HG02981 (cell line): ENCODE measurements at regions not wholly inside any gene's neighbourhood (a gene's known extent, or its start where the extent isn't known, plus 50 kb on each side); places are given as distances from the start of the nearest gene placed in this dataset.

Experiments
- ATAC-seq: cut with Tn5 transposase; IDR thresholded peaks from one replicate; pipeline ENCODE4 v1.9.1; 2021; ENCODE audit warnings: mild to moderate bottlenecking, moderate library complexity; ENCODE audit not compliant: unreplicated experiment

DNA sequence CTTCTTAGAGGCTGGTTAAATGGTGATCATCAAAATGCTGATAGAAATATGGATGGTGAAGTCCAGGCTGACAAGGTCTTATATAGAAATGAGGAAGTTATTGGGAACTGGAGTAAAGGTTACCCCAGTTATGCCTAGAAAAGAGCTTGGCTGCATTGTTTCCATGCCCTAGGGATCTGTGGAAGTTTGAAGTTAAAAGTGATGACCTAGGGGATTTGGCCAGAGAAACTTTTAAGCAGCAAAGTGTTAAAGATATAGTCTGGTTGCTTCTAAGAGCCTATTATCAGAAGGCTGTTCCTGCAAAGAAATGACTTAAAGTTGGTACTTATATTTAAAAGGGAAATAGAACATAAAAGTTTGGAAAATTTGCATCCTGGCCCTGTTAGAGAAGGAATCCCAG lies 200.3 kb downstream of the ICE1 start:
- ATAC-seq = no peak

DNA sequence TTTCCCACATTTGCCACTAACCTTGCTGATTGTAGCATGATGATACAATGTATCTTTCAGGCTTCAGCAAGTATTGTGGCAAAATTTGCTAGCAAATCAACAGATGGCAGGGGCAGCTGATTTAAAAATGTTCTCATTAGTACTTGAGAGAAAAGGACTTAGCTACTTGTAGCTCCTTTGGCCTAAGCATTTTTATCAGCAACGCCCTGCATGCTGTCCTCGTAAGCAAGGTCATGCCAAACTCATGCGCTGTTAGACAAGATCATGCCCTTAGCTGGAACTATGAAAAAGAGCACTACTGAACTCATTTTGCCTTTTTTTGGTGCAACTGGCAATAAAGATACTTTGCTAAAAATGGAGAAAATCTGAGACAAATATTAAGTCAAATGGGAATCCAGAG lies 197.1 kb downstream of the ICE1 start:
- ATAC-seq = no peak

DNA sequence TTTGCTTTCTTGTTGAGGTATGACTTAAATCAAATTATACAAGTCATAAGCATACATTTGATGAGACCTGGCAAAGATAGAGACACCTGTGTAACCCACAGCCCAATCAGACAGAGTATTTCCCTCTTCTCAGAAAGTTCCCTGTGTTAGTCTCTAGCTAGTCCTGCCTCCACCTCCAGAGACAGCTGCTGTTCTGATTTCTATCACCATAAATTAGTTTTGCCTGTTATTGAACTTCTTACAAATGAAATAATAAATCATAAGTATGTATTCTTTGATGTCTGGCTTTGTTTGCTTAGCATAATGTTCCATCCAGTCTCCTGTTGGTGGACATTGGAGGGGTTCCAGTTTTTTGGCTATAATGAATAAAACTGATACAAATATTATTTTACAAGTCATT lies 194.5 kb downstream of the ICE1 start:
- no peak for ATAC-seq

DNA sequence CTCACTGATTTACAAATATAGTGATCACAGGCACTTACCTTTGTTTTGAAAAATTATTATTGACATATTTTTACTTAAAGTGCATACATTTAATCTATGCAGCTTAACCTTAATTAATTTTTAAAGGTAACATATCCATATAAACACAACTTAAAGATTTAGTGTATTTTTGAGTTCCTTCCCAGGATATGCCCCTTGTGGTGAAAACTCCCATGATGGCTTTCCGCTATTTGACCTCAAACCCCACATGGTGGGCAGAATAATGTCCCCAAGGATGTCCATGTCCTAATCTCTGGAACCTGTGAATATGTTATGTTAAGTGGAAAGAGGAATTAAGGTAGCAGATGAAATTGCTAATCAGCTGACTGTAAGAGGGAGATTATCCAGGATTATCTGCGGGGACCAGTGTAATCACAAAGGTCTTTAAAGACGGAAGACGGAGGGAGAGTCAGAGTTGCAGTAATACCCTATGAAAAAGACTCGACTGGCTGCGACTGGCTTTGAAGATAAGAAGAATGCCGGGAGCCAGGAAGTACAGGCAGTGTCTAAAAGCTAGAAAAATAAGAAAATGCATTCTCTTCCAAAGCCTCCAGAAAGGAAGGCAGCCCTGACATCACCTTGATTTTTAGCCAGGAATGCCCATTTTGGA lies 193.9 kb downstream of the ICE1 start:
- ATAC-seq = no peak

DNA sequence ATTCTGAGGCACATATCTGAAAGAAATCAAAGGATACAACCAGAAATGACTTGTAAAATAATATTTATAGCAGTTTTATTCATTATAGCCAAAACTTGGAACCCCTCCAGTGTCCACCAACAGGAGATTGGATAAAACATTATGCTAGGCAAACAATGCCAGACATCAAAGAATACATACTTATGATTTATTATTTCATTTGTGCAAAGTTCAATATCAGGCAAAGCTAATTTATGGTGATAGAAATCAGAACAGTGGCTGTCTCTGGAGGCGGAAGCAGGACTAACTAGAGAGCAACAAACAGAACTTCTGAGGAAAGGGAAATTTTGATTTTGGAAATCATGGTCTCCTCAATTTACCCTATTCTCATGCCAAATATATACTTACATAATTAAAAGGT lies 193.1 kb downstream of the ICE1 start:
- ATAC-seq = no peak

DNA sequence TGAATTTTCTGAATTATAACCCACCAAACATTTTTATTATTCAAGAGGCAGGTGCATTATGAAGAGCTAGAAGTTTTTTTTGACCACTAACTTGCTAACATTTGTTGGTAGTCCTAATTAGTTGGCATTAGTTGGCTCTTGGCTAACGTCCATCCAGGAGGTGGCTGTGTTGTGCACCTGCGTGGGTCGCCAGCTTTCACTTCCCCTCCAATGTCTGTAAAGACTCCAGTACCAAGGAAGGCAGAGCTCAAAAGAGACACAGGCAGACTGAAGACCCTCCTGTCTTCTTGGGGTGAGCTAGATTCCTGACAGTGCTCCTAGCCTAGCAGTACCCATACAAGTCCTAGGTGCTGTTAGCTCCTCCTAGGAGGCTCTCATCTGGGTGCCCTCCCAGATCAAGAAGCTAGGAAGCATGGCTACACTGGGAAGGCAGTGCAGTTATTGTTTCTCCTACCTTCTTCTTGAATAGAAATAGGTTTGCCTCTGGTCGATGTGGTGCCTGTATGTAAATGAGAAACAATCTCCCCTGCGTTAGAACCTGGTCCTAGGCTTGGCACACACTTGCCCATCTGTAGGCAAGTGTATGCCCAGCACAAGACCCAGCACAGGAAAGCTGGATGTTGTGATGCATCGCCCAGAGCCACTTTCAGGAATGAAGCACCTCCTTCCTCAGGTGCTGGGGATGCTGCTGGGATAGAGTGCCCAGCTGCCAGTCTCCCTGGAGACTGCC lies 190.9 kb downstream of the ICE1 start:
- no peak for ATAC-seq

DNA sequence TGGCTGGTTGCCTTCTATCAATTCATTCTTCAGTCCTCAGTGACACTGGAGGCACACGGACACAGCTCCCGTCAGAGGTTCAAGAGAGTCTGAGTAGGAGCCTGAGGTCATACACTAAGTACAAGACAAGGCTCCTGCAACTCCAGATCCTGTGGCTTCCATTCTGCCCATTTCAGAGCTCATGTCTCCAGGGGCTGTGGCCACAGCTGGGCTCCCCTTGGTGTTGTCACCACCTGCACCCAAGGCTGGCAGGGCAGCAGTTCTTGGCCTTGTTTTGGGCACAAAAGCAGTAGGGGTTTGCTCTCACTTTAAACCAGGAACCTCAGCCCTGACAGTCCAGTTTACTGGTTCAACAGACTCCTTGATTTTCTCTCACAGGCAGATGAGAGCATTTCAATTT lies 189.6 kb downstream of the ICE1 start:
- no peak for ATAC-seq

DNA sequence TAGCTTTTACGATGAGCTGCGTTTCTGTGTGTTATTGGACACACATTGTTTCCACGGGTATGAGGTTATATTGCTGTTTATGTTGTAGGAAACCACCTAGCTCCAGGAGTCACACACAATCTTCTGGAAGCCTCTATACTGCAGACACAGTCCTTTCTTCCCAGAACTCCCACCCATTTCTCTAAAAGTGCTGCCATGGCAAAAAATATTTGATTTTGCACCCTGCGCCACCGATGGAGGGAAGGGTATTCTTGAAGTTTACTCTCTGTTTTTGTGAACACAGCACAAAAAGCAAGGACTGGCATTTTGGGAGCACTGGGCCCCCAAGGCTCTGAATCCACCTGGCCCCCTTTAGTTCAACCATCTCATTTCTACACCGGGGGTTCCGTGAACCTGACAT lies 187.5 kb downstream of the ICE1 start:
- ATAC-seq = no peak

DNA sequence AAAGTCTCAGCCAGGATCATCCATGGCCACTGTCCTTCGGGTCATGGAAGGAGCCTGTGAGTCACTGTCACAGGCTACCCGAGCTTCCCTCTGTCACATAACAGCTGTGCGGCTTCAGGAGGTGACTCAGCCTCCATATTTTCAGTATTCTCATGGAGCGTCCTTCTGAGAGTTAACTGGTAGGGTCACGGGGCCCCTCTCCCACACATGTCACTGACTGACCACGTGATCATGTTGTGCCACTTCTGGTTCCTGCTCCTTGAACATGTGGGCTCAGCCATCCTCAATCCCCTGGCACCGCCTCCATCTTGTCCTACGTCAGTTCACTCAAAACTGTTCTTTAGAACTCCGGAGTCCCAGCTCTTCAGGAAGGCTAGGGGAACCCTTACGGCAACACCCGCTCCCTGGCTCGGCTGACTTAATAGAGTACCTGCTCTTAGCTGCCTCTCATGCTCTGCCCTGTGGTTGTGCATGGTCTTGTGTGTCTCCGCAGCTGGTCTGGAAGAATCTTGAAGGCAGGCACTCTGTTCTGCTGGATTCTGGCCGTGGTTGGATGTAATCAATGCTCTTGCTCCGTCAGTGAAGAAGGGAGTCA lies 182.8 kb downstream of the ICE1 start:
- no peak for ATAC-seq

DNA sequence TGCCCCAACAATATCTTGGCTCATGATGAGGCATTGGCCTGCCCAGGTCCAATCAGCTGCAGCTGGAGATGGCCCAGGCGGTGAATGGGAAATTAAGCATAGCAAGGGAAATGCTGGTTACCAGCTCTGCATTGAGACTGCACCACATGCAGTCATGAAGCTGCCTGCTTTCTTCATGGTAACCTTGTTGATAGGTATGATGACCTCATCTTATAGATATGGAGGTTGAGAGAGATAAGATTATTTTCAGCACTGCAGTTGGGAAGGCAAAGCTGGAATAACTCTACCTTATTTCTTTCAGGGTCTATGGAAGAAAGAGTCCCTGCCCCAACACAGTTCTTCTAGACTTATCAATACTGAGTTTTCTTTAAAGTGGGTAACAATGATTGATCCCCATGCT lies 180.1 kb downstream of the ICE1 start:
- ATAC-seq = no peak

DNA sequence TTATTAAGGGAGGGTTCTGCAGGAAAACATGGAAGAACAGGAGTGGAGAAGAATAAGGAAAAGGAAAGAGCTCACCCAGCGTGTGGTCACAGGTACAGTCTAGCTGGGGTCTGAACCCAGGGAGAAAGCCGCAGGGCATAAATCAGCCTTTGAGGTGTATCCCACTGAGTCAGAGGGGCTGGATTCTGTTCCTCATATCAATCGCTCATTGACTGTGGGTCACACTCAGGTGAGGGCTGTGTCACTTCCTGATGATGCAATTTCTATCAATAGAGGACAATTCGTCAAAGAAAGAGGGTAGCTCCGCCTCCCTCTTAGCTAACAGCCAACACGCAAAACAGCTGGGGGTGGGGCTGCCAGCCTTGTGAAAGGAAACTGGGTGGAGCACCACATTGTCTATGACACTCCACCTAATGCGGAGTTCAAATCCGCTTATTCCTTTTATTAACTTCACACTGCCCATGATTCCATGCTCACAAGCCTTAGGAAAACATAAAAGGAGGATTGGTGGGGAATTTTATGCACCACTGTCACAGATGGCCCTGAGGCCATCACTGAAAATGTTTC lies 176.2 kb downstream of the ICE1 start:
- no peak for ATAC-seq

DNA sequence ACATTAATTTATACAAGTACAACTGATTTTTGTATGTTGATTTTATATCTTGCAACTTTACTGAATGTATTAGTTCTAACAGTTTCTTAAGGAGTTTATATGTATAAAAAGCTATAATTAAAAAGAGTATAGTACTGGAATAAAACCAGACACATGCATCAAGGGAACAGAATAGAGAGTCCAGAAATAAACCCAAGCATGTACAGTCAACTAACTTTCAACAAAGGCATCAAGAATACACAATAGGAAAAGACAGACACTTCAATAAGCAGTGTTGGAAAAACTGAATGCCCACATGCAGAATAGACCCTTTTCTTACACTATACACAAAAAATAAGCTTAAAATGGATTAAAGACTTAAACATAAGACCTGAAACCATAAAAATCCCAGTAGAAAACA lies 170.9 kb downstream of the ICE1 start:
- ATAC-seq = no peak

DNA sequence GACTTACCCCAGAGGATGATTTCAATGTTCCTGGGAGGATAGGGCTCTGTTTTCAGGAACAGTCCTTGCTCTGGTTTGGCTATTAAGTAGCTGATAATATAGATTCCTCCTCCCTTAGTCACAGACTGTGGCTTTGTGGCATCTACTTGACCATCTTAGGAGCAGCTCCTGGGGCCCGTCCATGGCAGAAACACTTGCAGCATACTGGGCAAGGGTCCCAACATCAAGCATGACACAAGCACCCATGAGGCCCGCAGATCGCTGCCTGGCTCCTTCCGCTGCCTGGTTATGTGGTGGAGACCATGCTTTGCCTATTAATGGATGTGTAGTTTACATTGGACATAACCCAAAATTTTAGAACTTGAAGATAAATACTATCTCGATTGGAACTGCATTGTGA lies 170.1 kb downstream of the ICE1 start:
- no peak for ATAC-seq

DNA sequence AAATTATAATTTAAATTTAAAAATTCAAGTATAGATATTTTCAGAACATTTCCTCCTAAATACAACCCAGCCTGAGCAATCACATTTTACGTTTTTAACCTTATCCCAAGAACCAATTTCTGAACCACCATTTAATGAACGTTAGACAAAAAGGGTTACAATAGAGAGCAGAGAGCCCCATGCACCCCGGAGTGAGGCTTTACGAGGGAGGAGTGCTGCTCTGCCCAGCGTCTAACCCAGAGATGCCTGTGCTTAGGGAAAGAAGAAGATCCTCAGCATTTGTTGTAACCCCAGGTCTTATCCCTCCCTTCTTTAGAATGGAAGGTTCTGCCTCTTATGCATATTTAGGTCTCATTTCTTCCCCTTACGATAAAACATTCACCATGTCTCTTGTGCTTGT lies 169.1 kb downstream of the ICE1 start:
- no peak for ATAC-seq

DNA sequence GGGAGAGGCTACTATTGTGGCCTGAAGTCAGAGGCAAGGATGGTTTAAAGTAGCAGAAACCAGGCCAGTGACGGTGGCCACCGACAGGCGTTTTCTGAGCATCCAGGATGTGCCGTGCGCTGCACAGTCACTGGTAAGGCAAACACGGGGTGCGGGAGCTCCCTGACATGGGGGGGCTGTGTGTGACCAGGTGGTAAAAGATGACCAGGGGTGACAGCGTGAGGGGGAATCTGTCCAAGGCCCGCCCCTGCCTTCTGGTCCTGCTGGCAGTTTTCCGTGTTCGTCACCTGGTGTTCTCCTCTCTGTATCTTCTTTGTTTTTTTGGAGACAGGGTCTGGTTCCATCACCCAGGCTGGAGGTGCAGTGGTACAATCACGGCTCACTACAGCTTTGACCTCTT lies 167.4 kb downstream of the ICE1 start:
- no peak for ATAC-seq

DNA sequence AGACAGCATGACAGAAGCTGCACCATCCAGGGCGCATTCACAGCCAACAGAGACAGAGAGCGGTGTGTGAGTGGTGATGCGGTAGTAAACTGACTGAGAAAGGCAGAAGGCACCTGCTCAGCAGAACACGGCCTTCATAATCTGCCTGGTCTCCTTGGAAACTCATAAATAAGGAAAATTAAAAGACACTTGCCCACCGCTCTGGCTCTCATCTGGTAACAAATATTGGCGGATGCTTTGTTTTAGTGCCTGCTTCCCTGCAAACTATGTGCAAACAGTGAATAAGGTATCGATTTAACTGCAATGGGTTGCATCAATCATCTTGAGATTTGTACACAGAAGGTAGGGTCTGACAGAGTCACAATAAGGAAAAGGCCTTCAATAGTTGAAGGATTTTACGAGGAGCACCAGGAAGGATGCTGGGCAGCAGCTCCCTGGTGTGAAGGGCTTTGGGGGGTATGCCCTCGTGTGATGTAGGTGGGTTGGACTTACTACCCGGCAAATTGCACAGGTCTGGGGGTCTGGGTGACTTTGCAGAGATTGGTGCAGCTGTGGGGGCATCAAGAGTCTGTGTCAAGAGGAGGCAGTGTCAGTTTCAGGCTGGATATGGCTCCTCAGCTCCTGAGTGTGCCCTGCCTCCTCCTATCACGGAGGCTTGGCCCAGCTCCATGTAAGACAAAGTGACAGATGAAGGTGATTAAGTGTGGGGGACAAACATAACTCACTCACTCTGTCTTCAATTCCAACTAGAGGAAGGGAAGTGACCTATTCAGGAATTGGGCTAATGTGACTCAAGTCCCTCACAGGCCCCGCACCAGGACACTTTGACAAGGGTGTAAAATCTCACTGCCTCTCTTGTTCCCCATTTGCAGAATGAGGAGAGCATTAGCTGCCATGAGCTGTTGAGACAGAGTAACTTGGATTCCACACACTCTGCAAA lies 166.7 kb downstream of the ICE1 start:
- ATAC-seq = no peak

DNA sequence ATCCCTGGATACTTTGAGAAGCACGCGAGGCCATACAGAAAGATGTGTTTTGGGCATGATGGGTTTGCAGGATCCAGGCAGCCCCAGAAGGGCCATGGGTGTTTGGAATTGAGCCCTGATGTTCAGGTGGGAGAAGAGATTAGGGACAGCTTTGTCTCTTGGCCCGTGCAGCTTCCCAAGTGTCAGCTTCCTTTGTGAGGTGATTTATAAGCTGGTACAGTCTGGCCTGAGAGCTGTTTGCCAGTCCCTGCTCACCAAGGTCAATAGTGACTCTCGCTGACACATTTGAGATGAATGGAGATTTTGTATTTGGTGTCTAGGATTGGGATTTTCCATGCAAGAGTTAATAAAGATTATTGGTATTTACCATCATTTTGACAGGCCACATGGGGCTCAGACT lies 165.9 kb downstream of the ICE1 start:
- no peak for ATAC-seq

DNA sequence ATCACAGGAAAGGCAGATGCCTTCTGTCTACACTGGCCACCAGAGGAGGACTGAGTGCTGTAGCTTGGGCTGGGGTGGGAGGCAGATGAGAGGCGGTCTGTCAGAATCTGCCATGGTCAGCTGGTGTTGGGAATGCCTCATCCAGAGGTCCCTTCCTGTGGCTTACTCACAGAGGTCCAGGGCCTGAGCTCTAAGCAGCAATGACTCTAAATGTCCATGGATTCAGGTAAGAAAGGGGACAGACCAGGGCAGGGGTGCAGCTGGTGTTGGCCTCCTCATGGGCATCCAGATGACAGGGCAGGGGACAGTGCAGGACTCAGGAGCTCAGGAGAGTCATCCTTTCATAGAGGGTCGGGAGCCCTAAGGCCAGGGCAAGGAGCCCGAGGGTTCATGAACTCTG lies 165.0 kb downstream of the ICE1 start:
- no peak for ATAC-seq

DNA sequence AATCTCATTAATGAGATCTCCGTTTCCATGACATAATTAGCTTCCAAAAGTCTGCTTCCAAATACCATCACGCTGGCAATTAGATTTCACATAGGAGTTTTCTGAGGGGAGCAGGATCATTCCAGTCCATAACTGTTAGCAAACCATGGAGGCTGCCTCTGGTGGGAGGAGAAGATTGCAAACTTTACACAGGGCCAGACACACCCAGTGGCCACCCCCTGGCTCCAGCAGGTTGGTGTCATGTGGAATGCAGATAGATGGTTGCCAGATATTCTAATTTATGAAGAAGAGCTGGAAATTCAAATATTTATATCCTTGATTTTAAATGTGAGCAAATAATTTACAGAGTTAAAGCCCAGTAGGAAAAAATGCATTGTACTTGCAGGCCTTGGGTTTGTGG lies 164.2 kb downstream of the ICE1 start:
- ATAC-seq = no peak

DNA sequence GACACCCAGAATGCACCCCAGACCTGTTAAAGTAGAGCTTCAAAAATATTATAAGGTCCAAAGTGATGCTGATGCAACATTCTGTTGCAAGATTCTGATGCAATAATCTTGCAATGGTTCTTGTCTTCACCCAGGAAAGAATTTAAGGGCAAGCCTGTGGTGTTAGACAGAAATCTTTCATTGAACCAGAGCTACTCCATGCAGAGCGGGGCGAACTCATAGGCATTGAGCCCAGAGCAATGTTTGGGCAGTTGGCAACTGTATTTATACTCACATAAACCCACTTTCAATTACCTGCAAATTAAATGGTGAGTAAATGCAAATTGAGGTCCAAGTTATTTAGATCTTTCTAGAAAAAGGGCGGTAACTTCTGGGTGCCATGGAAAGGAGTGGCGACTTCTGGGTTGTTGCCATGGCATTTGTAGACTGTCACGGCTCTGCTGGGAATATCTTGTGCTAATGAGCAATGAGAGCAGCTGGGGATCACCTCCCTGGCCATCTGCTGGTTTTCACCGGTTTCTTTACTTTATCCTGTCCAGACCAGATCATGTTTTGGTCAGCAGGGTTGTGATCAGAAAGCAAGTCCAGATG lies 163.4 kb downstream of the ICE1 start:
- ATAC-seq = no peak

DNA sequence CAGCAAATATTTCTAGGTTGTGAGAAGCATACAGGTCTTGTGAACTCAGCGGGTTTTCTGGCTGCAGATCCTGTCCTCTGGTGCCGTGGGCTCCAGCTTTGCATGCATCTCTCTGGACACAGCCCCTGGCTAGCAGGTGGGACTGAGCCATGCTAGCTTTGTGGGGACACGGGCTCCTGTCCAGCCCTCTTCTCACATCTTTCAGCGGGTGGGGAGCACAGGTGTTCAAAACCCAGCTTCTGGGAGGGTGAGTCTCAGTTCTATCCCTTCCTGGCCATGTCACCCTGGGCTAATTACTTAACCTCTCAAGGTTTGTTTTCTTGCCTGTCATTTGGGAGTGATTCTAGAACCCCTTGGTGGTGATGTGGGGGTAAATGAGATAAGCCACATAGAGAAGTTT lies 162.3 kb downstream of the ICE1 start:
- ATAC-seq = no peak
